Mesodermal cell (in vitro differentiated cells): ENCODE measurements at regions not wholly inside any gene's neighbourhood (a gene's known extent, or its start where the extent isn't known, plus 50 kb on each side); places are given as distances from the start of the nearest gene placed in this dataset.
"Not testable (repeated sequence)": the region's sequence is repeated elsewhere in the genome, so short reads cannot be mapped to it uniquely, and the experiment has no call there.

Experiments
- H3K27ac ChIP-seq: 2 replicates; pipeline ENCODE4 v1.7.0; 2013; ENCODE audit warnings: mild to moderate bottlenecking, low read depth, low read length, moderate library complexity; ENCODE audit not compliant: severe bottlenecking
- H3K36me3 ChIP-seq: 2 replicates; pipeline ENCODE4 v1.7.1; 2013; ENCODE audit warnings: mild to moderate bottlenecking, low read length, moderate library complexity; ENCODE audit not compliant: control insufficient read depth, insufficient read depth
- H3K4me1 ChIP-seq: one replicate; pipeline ENCODE4 v1.7.1; 2013; ENCODE audit warnings: mild to moderate bottlenecking, low read length; ENCODE audit not compliant: insufficient read depth, control insufficient read depth, poor library complexity, severe bottlenecking
- H3K4me3 ChIP-seq: 2 replicates; pipeline ENCODE4 v1.7.0; 2013; ENCODE audit warnings: low read length, control low read depth, mild to moderate bottlenecking; ENCODE audit not compliant: insufficient read depth, poor library complexity, severe bottlenecking; ENCODE audit errors: extremely low read depth
- H3K9me3 ChIP-seq: 2 replicates; pipeline ENCODE4 v1.7.1; 2013; ENCODE audit warnings: mild to moderate bottlenecking, low read length, moderate library complexity; ENCODE audit not compliant: control insufficient read depth
- WGBS, 2 experiments: methylation state at CpG; one replicate each; pipeline ENCODE4 v1.1.5; 2013; ENCODE audit warnings: missing lambda C conversion rate in 2 of 2; ENCODE audit not compliant: insufficient coverage in 2 of 2; 5-methylcytosine and 5-hydroxymethylcytosine counted together

DNA sequence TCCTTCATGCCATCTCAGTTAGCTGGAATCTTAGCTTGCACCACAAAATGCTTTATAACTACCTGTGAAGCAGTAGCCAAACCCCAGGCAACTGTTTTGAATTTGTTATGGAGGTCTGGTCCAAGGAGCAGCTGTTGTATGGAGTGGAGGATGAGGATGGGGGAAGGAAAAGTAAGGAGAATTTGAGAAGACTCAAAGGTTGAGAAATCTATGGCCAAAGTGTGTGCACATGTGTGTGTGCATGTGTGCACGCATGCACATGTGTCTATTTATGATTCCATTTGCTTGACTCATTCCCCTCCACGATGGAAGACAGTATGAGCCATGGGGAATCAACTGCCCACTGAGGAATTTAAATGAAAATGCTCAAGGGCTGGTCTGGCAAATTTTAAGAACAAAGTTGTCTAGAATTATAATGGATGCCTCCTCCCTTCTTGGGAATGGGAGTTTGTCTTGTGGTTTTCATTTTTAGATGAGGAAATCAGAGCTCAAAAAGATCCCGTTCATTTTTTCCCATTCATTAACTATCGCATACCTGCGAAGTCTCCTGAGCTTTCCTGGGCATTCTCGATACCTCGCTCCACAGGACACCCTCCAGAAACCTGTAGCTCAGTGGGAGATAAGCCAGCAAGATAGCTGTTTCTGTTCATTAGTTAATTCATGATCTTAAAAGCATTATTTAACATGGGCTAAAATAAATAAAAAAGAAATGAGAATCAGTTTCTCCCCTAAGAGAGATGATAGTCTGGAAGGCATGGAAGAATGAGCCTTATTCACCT, 152.3 kb upstream of the NEDD9 start:
- Histone ChIP-seq H3K27ac (no peak overlapping the region), H3K4me1 (no peaks in the 10 kb centered on the region), H3K9me3 (no peaks in the 10 kb centered on the region), H3K36me3 (no peaks in the 10 kb centered on the region), H3K4me3 (no peak overlapping the region)
- WGBS, 2 experiments: 77 to 88% methylated on average over 2 to 4 of the region's 7 CpGs

DNA sequence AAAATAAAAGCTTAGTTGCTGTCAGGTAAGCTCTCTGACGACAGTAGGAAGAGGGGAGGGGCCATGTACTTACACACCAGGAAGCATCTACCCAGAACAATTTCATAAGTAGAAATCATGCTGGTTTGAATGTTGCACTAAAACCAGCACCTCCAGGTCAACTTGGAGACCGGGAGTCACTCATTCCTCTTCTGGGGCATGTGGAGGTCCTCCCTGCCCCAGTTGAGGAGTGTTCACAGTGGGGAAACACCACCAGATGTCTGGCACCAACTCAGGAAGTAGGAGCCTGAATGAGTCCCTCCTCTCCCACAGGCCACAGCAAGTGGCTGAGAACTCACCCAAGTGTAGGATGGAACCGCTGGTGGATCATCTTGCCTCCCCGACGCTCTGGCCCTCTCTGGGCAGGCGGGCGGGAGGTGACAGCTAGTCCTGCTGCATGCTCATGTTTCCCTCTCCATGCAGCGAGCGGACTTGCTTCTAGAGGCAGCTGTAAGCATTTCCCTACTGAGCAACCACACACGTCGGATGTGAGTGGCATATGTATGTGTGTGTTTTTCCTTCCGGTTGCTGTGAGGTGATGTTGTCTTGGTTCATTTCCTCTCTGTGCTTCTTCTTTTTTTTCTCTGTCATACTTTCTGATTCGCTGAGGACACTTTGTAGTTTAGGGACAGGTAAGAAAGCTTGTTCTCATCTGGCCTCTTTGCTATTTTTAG, 149.5 kb upstream of the NEDD9 start:
- Histone ChIP-seq H3K9me3 (peaks cover 4% of the 10 kb centered on the region), H3K4me1 (no peaks in the 10 kb centered on the region), H3K27ac (no peak overlapping the region), H3K4me3 (no peak overlapping the region), H3K36me3 (no peaks in the 10 kb centered on the region)
- WGBS, 2 experiments: 95 to 98% methylated on average over 7 to 8 of the region's 13 CpGs

DNA sequence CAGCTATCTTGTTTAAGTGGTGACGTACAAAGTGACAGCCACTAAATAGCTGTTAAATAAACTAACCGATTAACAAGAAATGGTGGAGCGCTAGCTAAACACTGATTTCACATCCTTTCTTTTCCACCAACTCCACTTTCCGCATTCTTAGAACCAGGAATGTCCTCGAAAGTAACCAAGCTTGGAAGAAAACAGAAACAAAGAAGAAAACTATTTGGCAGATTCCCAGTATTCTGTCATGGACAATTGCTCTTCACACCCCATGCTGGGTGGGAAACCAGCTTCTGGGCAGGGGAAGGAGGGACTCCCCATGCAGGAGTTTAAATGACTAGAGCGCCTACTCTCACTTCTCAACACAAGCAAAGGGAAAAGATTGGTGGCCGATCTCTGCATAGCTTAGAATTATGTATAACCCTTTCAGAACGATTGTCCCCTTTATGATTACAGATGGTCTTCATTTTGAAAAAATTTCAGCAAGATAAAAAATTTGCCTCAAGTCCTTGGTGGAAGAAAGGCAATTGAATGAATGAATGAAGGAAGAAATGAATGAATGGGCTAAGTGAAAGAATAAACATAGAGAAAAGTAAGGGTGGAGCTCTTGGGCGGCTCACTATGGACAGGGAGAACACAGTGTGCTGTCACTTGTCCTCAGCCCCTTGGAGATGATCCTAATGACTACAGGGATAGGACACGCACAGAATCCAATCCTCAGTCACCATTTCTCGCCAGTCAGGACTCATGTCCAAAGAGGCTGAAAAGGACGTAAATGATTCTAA, 148.7 kb upstream of the NEDD9 start:
- 88 to 96% methylated on average over 8 of the region's 12 CpGs for whole genome bisulfite sequencing, 2 experiments
- H3K4me1 ChIP-seq: no peaks in the 10 kb centered on the region
- H3K9me3 ChIP-seq: peaks cover 7% of the 10 kb centered on the region
- no peak overlapping the region for H3K4me3 ChIP-seq
- H3K36me3 ChIP-seq: no peaks in the 10 kb centered on the region
- no peak overlapping the region for H3K27ac ChIP-seq

DNA sequence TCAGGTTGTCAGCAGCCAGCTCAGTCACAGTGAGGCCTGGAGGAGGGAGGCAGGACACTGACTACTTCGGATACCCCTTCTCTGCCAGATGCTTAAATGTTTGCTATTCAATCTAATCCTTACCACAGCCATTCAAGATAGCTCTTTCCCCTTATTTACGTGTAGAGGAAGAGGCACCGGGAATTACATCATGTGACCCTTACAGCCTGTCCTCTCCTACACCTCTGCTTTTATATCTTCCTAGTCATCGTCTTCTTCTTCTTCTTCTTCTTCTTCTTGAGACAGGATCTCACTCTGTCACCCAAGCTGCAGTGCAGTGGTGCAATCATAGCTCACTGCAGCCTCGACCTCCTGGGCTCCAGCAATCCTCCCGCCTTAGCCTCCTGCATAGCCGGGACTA, 148.1 kb upstream of the NEDD9 start:
- H3K4me3 ChIP-seq: no peak overlapping the region
- H3K27ac ChIP-seq: no peak overlapping the region
- H3K9me3 ChIP-seq: peaks cover 7% of the 10 kb centered on the region
- H3K4me1 ChIP-seq: no peaks in the 10 kb centered on the region
- 54 to 74% methylated on average over 3 to 6 of the region's 7 CpGs for WGBS, 2 experiments
- H3K36me3 ChIP-seq: no peaks in the 10 kb centered on the region

DNA sequence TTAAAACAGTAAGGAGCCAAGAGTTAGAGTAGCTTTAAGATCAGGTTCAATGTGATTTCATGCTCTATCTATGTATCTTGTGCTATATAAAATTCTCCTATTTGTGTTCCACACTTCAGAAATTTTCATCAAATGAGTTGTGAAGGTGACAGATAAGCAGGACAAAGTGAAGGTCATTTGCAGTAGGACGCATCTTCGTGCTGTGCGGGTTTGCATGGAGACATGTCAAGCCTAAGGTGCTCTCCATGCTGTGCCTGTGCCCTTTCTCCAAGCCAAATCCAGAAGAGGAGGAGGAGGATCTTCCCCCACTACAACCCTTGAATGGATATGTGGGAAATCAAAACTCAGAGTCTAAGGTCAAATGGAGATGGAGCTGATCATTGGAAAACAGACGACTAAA, 147.3 kb upstream of the NEDD9 start:
- peaks cover 7% of the 10 kb centered on the region for H3K9me3 ChIP-seq
- H3K36me3 ChIP-seq: no peaks in the 10 kb centered on the region
- no peak overlapping the region for H3K27ac ChIP-seq
- no peak overlapping the region for H3K4me3 ChIP-seq
- WGBS, 2 experiments: no CpG with 5 or more reads among the region's 4 CpGs
- H3K4me1 ChIP-seq: no peaks in the 10 kb centered on the region

DNA sequence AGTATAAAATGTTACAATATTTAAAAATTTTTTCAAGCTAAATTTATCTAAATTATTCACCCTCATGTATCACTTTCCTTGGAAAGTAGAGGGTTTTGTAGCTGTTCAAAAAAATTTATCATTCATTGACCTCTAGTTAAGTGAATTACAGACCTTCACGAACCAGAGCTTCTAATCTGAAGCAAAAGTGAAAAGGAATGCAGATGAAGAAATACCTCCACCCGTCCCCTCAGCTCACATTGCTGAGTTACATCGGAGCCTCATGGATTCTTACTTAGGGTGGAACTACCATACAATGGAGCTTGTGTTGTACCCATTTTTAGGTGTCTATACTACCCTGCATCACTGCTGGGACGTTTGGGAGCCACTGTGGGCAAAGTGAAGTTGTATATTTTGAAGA, 146.2 kb upstream of the NEDD9 start:
- Histone ChIP-seq H3K27ac (no peak overlapping the region), H3K9me3 (peaks cover 7% of the 10 kb centered on the region), H3K4me1 (no peaks in the 10 kb centered on the region), H3K4me3 (no peak overlapping the region), H3K36me3 (no peaks in the 10 kb centered on the region)
- WGBS, 2 experiments: 80 to 100% methylated on average over 1 to 3 of the region's 4 CpGs

DNA sequence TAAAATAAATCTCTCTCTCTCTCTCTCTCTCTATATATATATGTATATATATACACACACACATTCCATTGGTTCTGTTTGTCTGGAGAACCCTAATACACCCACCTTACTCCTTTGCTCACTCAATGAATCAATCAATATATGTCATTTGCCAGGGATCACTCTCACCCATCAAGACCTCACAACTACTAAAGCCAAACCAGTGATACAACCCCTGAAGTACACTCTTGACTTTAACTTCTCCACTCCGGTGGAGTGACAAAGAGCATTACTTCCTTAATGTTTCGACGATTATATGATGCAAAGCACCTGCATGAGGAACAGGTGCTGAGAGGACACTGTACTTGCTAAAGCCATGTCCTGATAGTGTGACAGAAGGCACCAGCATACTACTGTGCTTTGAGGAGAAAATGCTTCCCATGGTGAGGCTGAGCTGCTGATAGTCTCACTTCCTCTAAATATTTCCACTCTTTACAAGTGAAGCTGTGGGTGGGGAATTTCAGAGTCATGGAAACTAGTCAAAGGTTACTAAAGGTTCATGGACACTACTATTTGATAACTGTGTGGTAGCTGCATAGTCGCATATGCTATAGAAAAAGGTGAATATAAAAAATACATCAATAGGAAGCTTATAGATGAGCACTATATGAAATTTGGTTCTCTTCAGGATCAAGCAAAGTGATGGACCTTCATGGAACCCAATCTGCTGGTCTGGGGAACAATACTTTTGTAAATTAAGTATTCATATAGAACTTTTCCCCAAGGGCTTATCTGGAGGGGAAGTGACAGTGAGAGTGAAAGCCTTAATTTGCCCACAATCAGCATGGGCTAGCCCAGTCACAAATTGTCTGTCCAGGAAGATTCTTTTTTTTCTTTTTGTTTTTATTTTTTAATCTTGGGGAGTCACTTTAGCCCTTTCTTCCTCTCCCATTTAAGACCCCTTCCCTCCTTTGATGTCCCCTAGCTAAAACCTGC, 141.9 kb upstream of the NEDD9 start:
- no peaks in the 10 kb centered on the region for H3K4me1 ChIP-seq
- no peak overlapping the region for H3K27ac ChIP-seq
- no peak overlapping the region for H3K4me3 ChIP-seq
- H3K36me3 ChIP-seq: no peaks in the 10 kb centered on the region
- WGBS, 2 experiments: 94 to 100% methylated on average over 3 to 4 of the region's 4 CpGs
- peaks cover 7% of the 10 kb centered on the region for H3K9me3 ChIP-seq

DNA sequence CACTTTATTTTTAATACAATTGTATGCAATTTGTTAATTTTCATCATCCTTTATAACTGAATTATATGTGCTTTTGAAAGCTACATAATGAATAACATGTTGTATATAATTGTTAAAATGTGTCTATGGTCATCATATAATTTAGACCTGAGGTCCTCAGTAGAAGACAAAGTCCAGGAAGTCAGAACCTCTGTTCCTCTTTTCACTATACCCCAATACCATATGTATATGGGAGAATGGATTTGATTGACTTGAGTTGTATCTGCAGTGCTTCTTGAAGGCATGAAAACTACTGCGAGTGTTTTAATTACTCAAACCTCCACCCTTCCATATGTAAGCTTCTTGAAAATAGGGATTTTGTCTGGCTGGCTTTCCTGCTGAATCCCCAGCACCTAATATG, 140.7 kb upstream of the NEDD9 start:
- Histone ChIP-seq H3K36me3 (no peaks in the 10 kb centered on the region), H3K27ac (no peak overlapping the region), H3K4me3 (no peak overlapping the region), H3K4me1 (no peaks in the 10 kb centered on the region), H3K9me3 (peaks cover 3% of the 10 kb centered on the region)
- no CpG with 5 or more reads among the region's 1 CpG for WGBS, 2 experiments

DNA sequence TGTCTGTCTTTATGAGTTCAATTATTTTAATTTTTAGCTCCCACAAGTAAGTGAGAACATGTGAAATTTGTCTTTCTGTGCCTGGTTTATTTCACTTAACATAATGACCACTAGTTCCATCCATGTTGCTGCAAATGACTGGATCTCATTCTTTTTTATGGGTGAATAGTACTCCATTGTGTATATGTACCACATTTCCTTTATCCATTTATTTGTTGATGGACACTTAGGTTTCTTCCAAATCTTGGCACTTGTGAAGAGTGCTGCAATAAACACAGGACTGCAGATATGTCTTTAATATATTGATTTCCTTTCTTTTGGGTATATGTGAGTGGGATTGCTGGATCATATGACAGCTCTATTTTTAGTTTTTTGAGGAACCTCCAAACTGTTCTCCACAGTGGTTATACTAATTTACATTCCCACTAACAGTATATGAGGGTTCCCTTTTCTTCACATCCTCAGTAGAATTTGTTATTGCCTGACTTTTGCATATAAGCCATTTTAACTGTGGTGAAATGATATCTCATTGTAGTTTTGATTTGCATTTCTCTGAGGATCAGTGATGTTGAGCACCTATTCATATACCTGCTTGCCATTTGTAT, 139.8 kb upstream of the NEDD9 start:
- not testable (repeated sequence) for H3K36me3 ChIP-seq, H3K27ac ChIP-seq, H3K4me1 ChIP-seq, H3K4me3 ChIP-seq, H3K9me3 ChIP-seq
